Liver (tissue), 7 donors: ENCODE measurements at regions not wholly inside any gene's neighbourhood (a gene's known extent, or its start where the extent isn't known, plus 50 kb on each side); places are given as distances from the start of the nearest gene placed in this dataset.

Experiments
- DNase-seq: peaks from one replicate; pipeline ENCODE4 v3.0.0-alpha.2; 2017; ENCODE audit warnings: low spot score
- H3K27ac ChIP-seq, 2 donors: one replicate each; pipeline ENCODE4 v1.7.0; 2013; ENCODE audit warnings: inconsistent platforms in 2 of 2, low read length in 2 of 2, control low read depth in 1 of 2, low read depth in 1 of 2, mild to moderate bottlenecking in 1 of 2
- H3K27me3 ChIP-seq, 4 donors: one replicate each; pipeline versions ENCODE4 v1.6.1 to v1.7.0; 2013; ENCODE audit warnings: low read length in 3 of 4, inconsistent platforms in 1 of 4, mild to moderate bottlenecking in 1 of 4, moderate library complexity in 1 of 4; ENCODE audit not compliant: control insufficient read depth in 4 of 4, insufficient read depth in 4 of 4
- H3K36me3 ChIP-seq, 4 donors: one replicate each; pipeline versions ENCODE4 v1.6.1 to v1.7.0; 2013; ENCODE audit warnings: low read length in 3 of 4, mild to moderate bottlenecking in 3 of 4, low read depth in 1 of 4, moderate library complexity in 1 of 4; ENCODE audit not compliant: control insufficient read depth in 4 of 4, insufficient read depth in 3 of 4
- H3K4me1 ChIP-seq, 4 donors: one replicate each; pipeline versions ENCODE4 v1.6.1 to v1.7.0; 2013; ENCODE audit warnings: low read length in 3 of 4, mild to moderate bottlenecking in 3 of 4, moderate library complexity in 1 of 4; ENCODE audit not compliant: control insufficient read depth in 4 of 4, insufficient read depth in 4 of 4
- H3K4me3 ChIP-seq, 3 donors: one replicate each; pipeline versions ENCODE4 v1.6.1 to v1.7.0; 2013; ENCODE audit warnings: low read length in 3 of 3, control low read depth in 1 of 3, low read depth in 1 of 3, mild to moderate bottlenecking in 1 of 3
- H3K9ac ChIP-seq, 2 donors: one replicate each; pipeline ENCODE4 v1.7.0; 2013; ENCODE audit warnings: low read length in 2 of 2, mild to moderate bottlenecking in 2 of 2, moderate library complexity in 2 of 2, control low read depth in 1 of 2, low read depth in 1 of 2
- H3K9me3 ChIP-seq, 4 donors: one replicate each; pipeline versions ENCODE4 v1.6.1 to v1.7.0; 2013; ENCODE audit warnings: low read length in 3 of 4; ENCODE audit not compliant: control insufficient read depth in 4 of 4
- EGR1 ChIP-seq, 2 donors: IDR thresholded peaks; 2 replicates each; pipeline ENCODE4 v1.6.1; 2016 to 2018; ENCODE audit warnings: antibody characterized with exemption in 2 of 2, low read depth in 2 of 2
- FOXA1 ChIP-seq: IDR thresholded peaks from 2 replicates; pipeline ENCODE4 v1.6.1; 2016; ENCODE audit warnings: antibody characterized with exemption
- FOXA2 ChIP-seq: IDR thresholded peaks from 2 replicates; pipeline ENCODE4 v1.6.1; 2016; ENCODE audit warnings: antibody characterized with exemption
- GABPA ChIP-seq, 2 donors: IDR thresholded peaks in 1 of 2; conservative IDR thresholded peaks in 1 of 2; 2 replicates each; pipeline ENCODE4 v1.6.1; 2016; ENCODE audit warnings: antibody characterized with exemption in 2 of 2, mild to moderate bottlenecking in 1 of 2, moderate library complexity in 1 of 2
- HNF4A ChIP-seq, 2 donors: conservative IDR thresholded peaks; 2 replicates each; pipeline ENCODE4 v1.6.1; 2016; ENCODE audit warnings: antibody characterized with exemption in 2 of 2, mild to moderate bottlenecking in 2 of 2
- HNF4G ChIP-seq: IDR thresholded peaks from 2 replicates; pipeline ENCODE4 v1.6.1; 2016; ENCODE audit warnings: antibody characterized with exemption
- JUND ChIP-seq, 2 donors: IDR thresholded peaks; 2 replicates each; pipeline ENCODE4 v1.6.1; 2016; ENCODE audit warnings: antibody characterized with exemption in 2 of 2
- MAX ChIP-seq: IDR thresholded peaks from 2 replicates; pipeline ENCODE4 v1.6.1; 2016; ENCODE audit warnings: antibody characterized with exemption
- NR2F2 ChIP-seq: IDR thresholded peaks from 2 replicates; pipeline ENCODE4 v1.6.1; 2016; ENCODE audit warnings: antibody characterized with exemption
- RAD21 ChIP-seq, 2 donors: IDR thresholded peaks; 2 replicates each; pipeline ENCODE4 v1.6.1; 2016; ENCODE audit warnings: antibody characterized with exemption in 2 of 2, mild to moderate bottlenecking in 2 of 2
- REST ChIP-seq: IDR thresholded peaks from 2 replicates; pipeline ENCODE4 v1.6.1; 2016; ENCODE audit warnings: antibody characterized with exemption, mild to moderate bottlenecking
- RXRA ChIP-seq, 2 donors: IDR thresholded peaks; 2 replicates each; pipeline ENCODE4 v1.6.1; 2017 to 2018; ENCODE audit warnings: antibody characterized with exemption in 2 of 2, mild to moderate bottlenecking in 1 of 2
- SP1 ChIP-seq: IDR thresholded peaks from 2 replicates; pipeline ENCODE4 v1.6.1; 2018; ENCODE audit warnings: antibody characterized with exemption, mild to moderate bottlenecking
- TAF1 ChIP-seq: conservative IDR thresholded peaks from 2 replicates; pipeline ENCODE4 v1.6.1; 2016; ENCODE audit warnings: antibody characterized with exemption, mild to moderate bottlenecking
- YY1 ChIP-seq: IDR thresholded peaks from 2 replicates; pipeline ENCODE4 v1.6.1; 2016; ENCODE audit warnings: antibody characterized with exemption, mild to moderate bottlenecking
- ZBTB33 ChIP-seq: IDR thresholded peaks from 2 replicates; pipeline ENCODE4 v1.6.1; 2016; ENCODE audit warnings: antibody characterized with exemption
- WGBS: extraction: QIAGEN DNeasy Blood & Tissue Kit; methylation state at CpG from one replicate; pipeline ENCODE4 v1.1.7; 2013; 5-methylcytosine and 5-hydroxymethylcytosine counted together
- TF ChIP-seq, protein P1 (sequence below): IDR thresholded peaks from 2 replicates; pipeline ENCODE4 v1.6.1; 2016; ENCODE audit warnings: antibody characterized with exemption
- donor health status: healthy.
- donor health status: healthy.
- donor health status: healthy.
- donor health status: healthy.

GRCh38 chr9:103900466-103900865 is 193.6 kb upstream of the SMC2 start:
- WGBS = 73% methylated on average over 2 of the region's 2 CpGs
- no peak overlapping the region for H3K9ac ChIP-seq
- peaks cover 0 to under 1% (median 0%) of the 10 kb centered on the region in 4 donors for H3K27me3 ChIP-seq
- no peak for DNase-seq
- no peaks in the 10 kb centered on the region for H3K9me3 ChIP-seq
- no peaks in the 10 kb centered on the region for H3K4me1 ChIP-seq
- H3K4me3 ChIP-seq = no peak overlapping the region
- no peaks in the 10 kb centered on the region for H3K36me3 ChIP-seq
- H3K27ac ChIP-seq = no peak overlapping the region
- TF ChIP-seq FOXA1 = no peak
- TF ChIP-seq HNF4G = no peak
- no peak for TF ChIP-seq GABPA (IDR thresholded peaks at IDR 0.05 in 1 of 2, conservative IDR thresholded peaks at IDR 0.05 in 1 of 2)
- TF ChIP-seq MAX = no peak
- no peak for TF ChIP-seq YY1
- no peak for TF ChIP-seq HNF4A (conservative IDR thresholded peaks at IDR 0.05)
- no peak for TF ChIP-seq JUND (IDR thresholded peaks at IDR 0.05)
- TF ChIP-seq, protein P1, sequence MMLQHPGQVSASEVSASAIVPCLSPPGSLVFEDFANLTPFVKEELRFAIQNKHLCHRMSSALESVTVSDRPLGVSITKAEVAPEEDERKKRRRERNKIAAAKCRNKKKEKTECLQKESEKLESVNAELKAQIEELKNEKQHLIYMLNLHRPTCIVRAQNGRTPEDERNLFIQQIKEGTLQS = no peak
- TF ChIP-seq NR2F2 = no peak
- no peak for TF ChIP-seq ZBTB33
- TF ChIP-seq REST = no peak

GRCh38 chr9:103902263-103902662 is 191.8 kb upstream of the SMC2 start:
- Histone ChIP-seq H3K9ac (no peak overlapping the region), H3K27me3 (peaks cover 0 to under 1% (median 0%) of the 10 kb centered on the region in 4 donors), H3K27ac (no peak overlapping the region), H3K9me3 (no peaks in the 10 kb centered on the region), H3K36me3 (no peaks in the 10 kb centered on the region), H3K4me3 (no peak overlapping the region), H3K4me1 (no peaks in the 10 kb centered on the region)
- no peak for DNase-seq
- 58% methylated on average over 2 of the region's 2 CpGs for WGBS
- no peak for TF ChIP-seq FOXA1
- TF ChIP-seq YY1 = no peak

GRCh38 chr9:103904242-103904641 is 189.9 kb upstream of the SMC2 start:
- TF ChIP-seq REST (no peak), RAD21 (IDR thresholded peaks at IDR 0.05) (no peak), SP1 (no peak), EGR1 (IDR thresholded peaks at IDR 0.05; ENCODE audit: low read depth in 2 of 2) (no peak), HNF4A (conservative IDR thresholded peaks at IDR 0.05) (no peak), TAF1 (no peak), MAX (no peak), FOXA2 (no peak), RXRA (IDR thresholded peaks at IDR 0.05) (no peak), HNF4G (no peak), JUND (IDR thresholded peaks at IDR 0.05) (no peak)
- TF ChIP-seq, protein P1 = no peak
- Histone ChIP-seq H3K9ac (no peak overlapping the region), H3K9me3 (no peaks in the 10 kb centered on the region), H3K4me3 (no peak overlapping the region), H3K36me3 (no peaks in the 10 kb centered on the region), H3K27me3 (peaks cover 0 to 2% (median 0%) of the 10 kb centered on the region in 4 donors), H3K4me1 (no peaks in the 10 kb centered on the region), H3K27ac (no peak overlapping the region)
- no peak for DNase-seq
- WGBS = 27% methylated on average over 1 of the region's 1 CpG
